Activated CD4-positive, alpha-beta memory T cell treated with anti-CD3 and anti-CD28 coated beads for 36 hours (primary cell): ENCODE measurements at regions not wholly inside any gene's neighbourhood (a gene's known extent, or its start where the extent isn't known, plus 50 kb on each side); places are given as distances from the start of the nearest gene placed in this dataset.
"Not testable (repeated sequence)": the region's sequence is repeated elsewhere in the genome, so short reads cannot be mapped to it uniquely, and the experiment has no call there.

Source experiments
- CTCF ChIA-PET: fragments of 350-600 bp; sonication (Branson Sonifier 250); formaldehyde crosslinking; loops from one replicate; lab custom pipeline; 2021; ENCODE audit warnings: antibody characterized with exemption, inconsistent platforms; lab: Charles Lee
- POLR2A ChIA-PET: fragments of 350-600 bp; sonication (Branson Sonifier 250); formaldehyde crosslinking; loops from one replicate; lab custom pipeline; 2021; ENCODE audit warnings: antibody characterized with exemption; lab: Charles Lee
- DNase-seq: peaks from one replicate; pipeline ENCODE4 v3.0.0-alpha.2; 2020
- H3K27ac Mint-ChIP-seq: one replicate; pipeline ENCODE4 v1.8.0; 2021; ENCODE audit warnings: mixed read lengths
- H3K27me3 Mint-ChIP-seq: one replicate; pipeline ENCODE4 v1.8.0; 2021; ENCODE audit warnings: mixed read lengths
- H3K36me3 Mint-ChIP-seq: one replicate; pipeline ENCODE4 v1.8.0; 2021; ENCODE audit warnings: mixed read lengths
- H3K4me1 Mint-ChIP-seq: one replicate; pipeline ENCODE4 v1.8.0; 2021; ENCODE audit warnings: low read depth, mixed read lengths
- H3K4me3 Mint-ChIP-seq: one replicate; pipeline ENCODE4 v1.8.0; 2021; ENCODE audit warnings: mild to moderate bottlenecking, mixed read lengths
- H3K9me3 Mint-ChIP-seq: one replicate; pipeline ENCODE4 v1.8.0; 2021; ENCODE audit warnings: mixed read lengths
- intact Hi-C: fragments of 100-400 bp; cut with micrococcal nuclease; formaldehyde crosslinking; loops from one replicate; pipeline ENCODE4 v1.15.1; 2023

DNA sequence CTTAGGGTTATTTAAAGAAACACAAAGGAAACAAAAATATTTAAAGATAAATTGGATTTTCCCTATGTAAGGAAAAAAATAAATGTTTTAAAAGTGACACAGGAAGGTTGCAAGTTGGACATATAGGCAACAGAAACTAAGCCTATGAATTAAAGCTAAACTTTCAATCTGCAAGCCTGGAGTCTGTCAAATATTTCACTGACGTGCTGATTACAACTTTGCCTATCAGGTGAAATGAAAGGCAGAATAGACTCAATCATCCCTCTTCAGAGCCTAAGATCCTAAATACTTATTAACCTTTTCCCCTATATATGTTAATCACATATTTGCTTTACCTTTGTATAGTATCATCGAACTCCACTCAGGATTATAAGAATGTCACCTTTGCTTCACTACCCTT is 1068.0 kb upstream of the ALCAM start:
- Mint-ChIP-seq H3K36me3 (no peaks in the 10 kb centered on the region), H3K27me3 (peaks cover 2% of the 10 kb centered on the region), H3K4me1 (no peaks in the 10 kb centered on the region), H3K27ac (no peak overlapping the region), H3K4me3 (no peak overlapping the region), H3K9me3 (no peaks in the 10 kb centered on the region)
- no peak for DNase-seq
- ChIA-PET CTCF (interaction anchor here (0.6 kb wide), 1 partner anchor 19 kb away, joined by 4 read pairs; no protein-coding TSS in a partner anchor), POLR2A (no interaction called here)
- intact Hi-C loops, result no loop called here

DNA sequence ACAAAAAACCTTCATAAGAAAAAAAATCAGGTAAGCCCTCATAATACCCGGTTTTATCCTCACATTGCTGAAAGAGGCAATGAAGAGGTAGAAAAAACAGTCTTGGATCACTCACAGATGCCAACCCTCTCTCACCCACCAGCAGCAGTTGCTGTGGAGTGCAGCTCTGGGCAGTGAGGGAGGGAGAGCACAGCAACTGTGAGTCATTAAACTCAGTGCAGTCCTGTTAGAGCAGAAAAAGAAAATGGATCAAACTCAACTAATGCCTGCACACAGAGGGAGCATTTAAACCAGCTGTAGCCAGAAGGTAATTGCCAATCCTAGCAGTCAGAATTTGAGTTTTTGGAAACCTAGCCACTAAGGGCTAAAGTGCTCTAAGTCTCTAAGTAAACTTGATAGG is 1050.6 kb upstream of the ALCAM start:
- Mint-ChIP-seq H3K9me3 (peaks cover 7% of the 10 kb centered on the region), H3K27ac (no peak overlapping the region), H3K4me3 (no peak overlapping the region), H3K27me3 (no peaks in the 10 kb centered on the region), H3K4me1 (no peaks in the 10 kb centered on the region), H3K36me3 (peaks cover 2% of the 10 kb centered on the region)
- intact Hi-C loops, result no loop called here
- DNase-seq, result no peak
- CTCF ChIA-PET, result no interaction called here
- POLR2A ChIA-PET, result no interaction called here

DNA sequence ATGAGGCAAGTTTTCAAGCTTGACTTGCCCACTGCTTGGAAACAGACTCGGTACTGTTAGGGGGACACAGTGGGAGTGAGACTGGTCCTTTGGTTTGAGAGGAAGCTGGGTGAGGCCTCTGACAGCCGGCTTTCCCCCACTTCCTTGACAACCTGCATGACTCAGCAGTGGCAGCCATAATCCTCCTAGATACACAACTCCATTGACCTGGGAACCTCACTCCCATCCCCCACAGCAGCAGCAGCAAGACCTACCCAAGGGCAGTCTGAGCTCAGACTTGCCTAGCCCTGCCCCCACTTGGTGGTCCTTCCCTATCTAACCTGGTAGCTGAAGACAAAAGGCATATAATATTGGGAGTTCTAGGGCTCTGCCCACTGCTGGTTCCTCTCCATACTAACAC is 1043.5 kb upstream of the ALCAM start:
- Mint-ChIP-seq H3K4me1 (no peaks in the 10 kb centered on the region), H3K4me3 (no peak overlapping the region), H3K36me3 (no peaks in the 10 kb centered on the region), H3K27me3 (no peaks in the 10 kb centered on the region), H3K9me3 (peaks cover 20% of the 10 kb centered on the region), H3K27ac (no peak overlapping the region)
- intact Hi-C loops, result no loop called here
- POLR2A ChIA-PET, result no interaction called here
- CTCF ChIA-PET, result no interaction called here
- DNase-seq, result no peak

DNA sequence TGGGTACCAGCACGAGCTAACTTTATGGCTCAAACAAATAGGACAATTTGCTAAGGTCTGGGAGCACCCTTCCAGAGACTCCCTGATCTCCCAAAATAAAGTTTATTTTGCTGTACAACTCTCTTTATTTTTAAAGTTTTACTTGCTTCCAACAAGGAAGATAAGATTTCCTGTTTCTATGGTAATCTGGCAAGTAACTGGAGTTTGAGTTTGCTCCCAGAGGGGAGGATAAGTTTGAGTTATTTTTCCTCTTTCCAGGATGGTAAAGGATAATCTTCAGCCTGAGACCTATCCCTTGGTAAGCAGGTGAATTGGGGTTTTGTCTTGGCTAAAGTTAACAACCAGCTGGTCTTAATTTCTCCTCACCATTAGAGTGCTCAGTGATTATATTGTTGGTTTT is 1019.4 kb upstream of the ALCAM start:
- DNase-seq, result no peak
- no peaks in the 10 kb centered on the region for H3K4me1 Mint-ChIP-seq
- intact Hi-C loops, result no loop called here
- H3K36me3 Mint-ChIP-seq, result no peaks in the 10 kb centered on the region
- no peaks in the 10 kb centered on the region for H3K27me3 Mint-ChIP-seq
- no peaks in the 10 kb centered on the region for H3K9me3 Mint-ChIP-seq
- ChIA-PET POLR2A (no interaction called here), CTCF (no interaction called here)
- no peak overlapping the region for H3K4me3 Mint-ChIP-seq
- H3K27ac Mint-ChIP-seq, result no peak overlapping the region

DNA sequence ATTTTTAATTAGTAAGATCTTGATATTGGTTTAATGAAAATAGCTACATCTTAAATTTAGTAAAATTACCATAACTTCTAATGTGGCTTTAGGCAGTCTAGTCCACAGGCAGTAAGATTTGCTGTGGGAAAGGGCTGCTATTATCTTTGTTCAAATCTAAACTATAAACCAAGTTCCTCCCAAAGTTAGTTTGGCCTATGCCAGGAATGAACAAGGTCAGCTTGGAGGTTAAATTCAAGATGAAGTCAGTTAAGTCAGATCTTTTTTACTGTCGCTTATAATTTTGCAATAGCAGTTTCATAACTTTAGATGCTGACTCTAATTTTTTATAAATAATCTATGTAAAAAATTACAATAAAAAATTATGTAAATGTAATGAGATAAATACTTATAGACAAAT is 1016.9 kb upstream of the ALCAM start:
- no peak overlapping the region for H3K27ac Mint-ChIP-seq
- intact Hi-C loops, result no loop called here
- CTCF ChIA-PET, result no interaction called here
- POLR2A ChIA-PET, result no interaction called here
- no peaks in the 10 kb centered on the region for H3K27me3 Mint-ChIP-seq
- DNase-seq, result no peak
- H3K4me1 Mint-ChIP-seq, result no peaks in the 10 kb centered on the region
- H3K36me3 Mint-ChIP-seq, result no peaks in the 10 kb centered on the region
- peaks cover 3% of the 10 kb centered on the region for H3K9me3 Mint-ChIP-seq
- no peak overlapping the region for H3K4me3 Mint-ChIP-seq

DNA sequence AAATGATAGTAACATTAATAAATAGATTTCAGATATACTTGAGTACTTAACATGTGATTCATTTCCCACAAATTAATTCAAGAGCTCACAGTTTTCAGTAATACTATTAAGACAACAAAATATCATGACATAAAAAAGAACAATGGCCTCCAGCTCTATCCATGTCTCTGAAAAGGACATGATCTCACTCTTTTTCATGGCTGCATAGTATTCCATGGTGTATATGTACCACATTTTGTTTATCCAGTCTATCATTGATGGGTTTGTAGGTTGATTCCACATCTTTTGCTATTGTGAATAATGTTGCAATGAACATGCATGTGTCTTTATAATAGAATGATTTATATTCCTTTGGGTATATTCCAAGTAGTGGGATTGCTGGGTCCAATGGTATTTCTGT is 1012.8 kb upstream of the ALCAM start:
- no peaks in the 10 kb centered on the region for H3K36me3 Mint-ChIP-seq
- H3K4me3 Mint-ChIP-seq, result no peak overlapping the region
- intact Hi-C loops, result no loop called here
- DNase-seq, result no peak
- POLR2A ChIA-PET, result no interaction called here
- CTCF ChIA-PET, result no interaction called here
- H3K27me3 Mint-ChIP-seq, result no peaks in the 10 kb centered on the region
- H3K27ac Mint-ChIP-seq, result no peak overlapping the region
- peaks cover 3% of the 10 kb centered on the region for H3K9me3 Mint-ChIP-seq
- no peaks in the 10 kb centered on the region for H3K4me1 Mint-ChIP-seq

DNA sequence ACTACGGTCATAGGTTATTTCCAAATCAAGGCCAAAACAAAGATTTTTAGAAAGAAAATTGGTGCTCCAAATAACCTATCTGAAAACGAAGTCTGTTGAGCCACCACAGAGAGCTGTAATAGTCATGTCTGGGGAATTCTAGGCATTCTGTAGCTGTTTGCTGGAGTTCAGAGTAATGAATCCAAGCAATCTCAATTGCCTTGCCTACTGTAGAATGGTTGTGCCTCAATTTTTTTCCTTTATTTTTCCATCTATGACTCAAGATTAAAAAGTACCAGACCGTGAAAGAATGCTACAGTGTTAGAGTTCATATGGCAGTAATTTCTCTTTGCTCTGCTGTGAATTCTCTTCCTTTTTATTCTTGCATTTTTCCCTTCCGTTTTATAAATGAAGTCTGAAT is 1007.2 kb upstream of the ALCAM start:
- DNase-seq, result no peak
- H3K36me3 Mint-ChIP-seq, result no peaks in the 10 kb centered on the region
- CTCF ChIA-PET, result no interaction called here
- H3K4me3 Mint-ChIP-seq, result no peak overlapping the region
- no peaks in the 10 kb centered on the region for H3K27me3 Mint-ChIP-seq
- intact Hi-C loops, result no loop called here
- no peaks in the 10 kb centered on the region for H3K9me3 Mint-ChIP-seq
- POLR2A ChIA-PET, result no interaction called here
- no peaks in the 10 kb centered on the region for H3K4me1 Mint-ChIP-seq
- no peak overlapping the region for H3K27ac Mint-ChIP-seq

DNA sequence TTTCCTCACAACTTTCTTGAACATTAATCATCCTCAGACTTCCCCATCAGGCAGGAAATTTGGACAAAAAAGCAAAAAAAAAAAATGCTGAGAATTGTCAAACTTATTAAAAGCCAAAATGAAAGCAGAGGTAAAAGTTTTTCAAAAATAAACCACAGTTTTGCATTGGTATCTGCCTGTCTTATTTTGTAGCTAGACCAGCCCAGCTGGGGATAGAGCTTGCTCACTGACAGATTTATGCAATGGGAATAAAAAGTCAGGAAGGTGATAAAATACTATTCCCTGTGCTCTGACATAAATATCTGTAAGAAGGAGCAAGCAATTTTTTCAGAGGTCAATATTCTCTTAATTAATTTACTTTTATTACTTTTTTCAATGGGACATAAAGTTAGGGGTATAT is 1006.7 kb upstream of the ALCAM start:
- Mint-ChIP-seq H3K27me3 (no peaks in the 10 kb centered on the region), H3K9me3 (no peaks in the 10 kb centered on the region), H3K4me3 (no peak overlapping the region), H3K4me1 (no peaks in the 10 kb centered on the region), H3K27ac (no peak overlapping the region), H3K36me3 (no peaks in the 10 kb centered on the region)
- ChIA-PET CTCF (no interaction called here), POLR2A (no interaction called here)
- intact Hi-C loops, result no loop called here
- no peak for DNase-seq

DNA sequence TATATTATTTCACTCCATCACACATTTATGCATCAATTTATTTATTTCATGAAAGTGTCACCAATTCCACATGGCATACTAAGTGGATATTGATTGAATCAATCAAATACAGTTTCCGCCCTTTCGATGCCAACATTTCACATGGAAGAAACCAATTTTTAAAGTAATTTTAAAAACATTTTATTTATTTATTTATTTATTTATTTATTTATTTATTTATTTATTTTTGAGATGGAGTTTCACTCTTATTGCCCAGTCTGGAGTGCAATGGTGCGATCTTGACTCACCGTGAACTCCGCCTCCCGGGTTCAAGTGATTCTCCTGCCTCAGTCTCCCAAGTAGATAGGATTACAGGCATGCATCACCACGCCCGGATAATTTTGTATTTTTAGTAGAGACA is 1005.0 kb upstream of the ALCAM start:
- H3K4me1 Mint-ChIP-seq, H3K27ac Mint-ChIP-seq, H3K4me3 Mint-ChIP-seq, H3K27me3 Mint-ChIP-seq, H3K36me3 Mint-ChIP-seq, POLR2A ChIA-PET, H3K9me3 Mint-ChIP-seq, CTCF ChIA-PET, DNase-seq, intact Hi-C loops: not testable (repeated sequence)

DNA sequence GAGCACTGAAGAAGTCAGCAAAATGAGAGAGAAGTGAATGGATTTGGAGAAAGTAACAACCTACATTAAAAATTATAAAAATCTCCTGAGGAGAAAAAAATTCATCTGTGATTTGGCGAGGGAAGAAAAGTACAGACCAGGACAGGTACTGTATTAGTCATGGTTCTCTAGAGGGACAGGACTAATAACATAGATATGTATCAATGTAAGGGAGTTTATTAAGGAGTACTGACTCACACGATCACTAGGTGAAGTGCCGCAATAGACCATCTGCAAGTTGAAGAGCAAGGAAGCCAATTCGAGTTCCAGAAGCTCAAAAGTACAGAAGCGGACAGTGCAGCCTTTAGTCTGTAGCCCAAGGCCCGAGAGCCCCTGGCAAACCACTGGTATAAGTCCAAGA is 1004.4 kb upstream of the ALCAM start:
- no peak for DNase-seq
- no peak overlapping the region for H3K4me3 Mint-ChIP-seq
- H3K4me1 Mint-ChIP-seq, result no peaks in the 10 kb centered on the region
- no peaks in the 10 kb centered on the region for H3K27me3 Mint-ChIP-seq
- ChIA-PET CTCF (no interaction called here), POLR2A (no interaction called here)
- intact Hi-C loops, result no loop called here
- H3K36me3 Mint-ChIP-seq, result no peaks in the 10 kb centered on the region
- no peak overlapping the region for H3K27ac Mint-ChIP-seq
- H3K9me3 Mint-ChIP-seq, result no peaks in the 10 kb centered on the region

DNA sequence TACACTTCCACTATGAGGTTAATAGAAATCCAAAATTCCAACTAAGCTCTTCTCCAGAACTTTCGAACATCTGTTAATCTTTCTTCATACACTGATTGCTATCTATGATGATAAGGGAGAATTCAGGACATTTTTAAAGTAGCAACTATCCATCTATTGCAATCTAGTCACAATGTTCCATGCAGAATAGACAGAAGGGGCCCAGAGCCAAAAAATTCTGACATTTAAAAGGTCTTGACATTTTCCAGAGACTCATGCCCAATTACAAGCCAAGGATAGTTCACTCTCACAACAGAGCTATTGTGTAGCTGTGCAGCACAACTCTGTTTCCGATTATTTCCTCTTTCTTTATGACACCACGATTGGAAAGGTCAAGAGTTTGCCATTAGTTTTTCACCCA is 999.7 kb upstream of the ALCAM start:
- no peak overlapping the region for H3K27ac Mint-ChIP-seq

DNA sequence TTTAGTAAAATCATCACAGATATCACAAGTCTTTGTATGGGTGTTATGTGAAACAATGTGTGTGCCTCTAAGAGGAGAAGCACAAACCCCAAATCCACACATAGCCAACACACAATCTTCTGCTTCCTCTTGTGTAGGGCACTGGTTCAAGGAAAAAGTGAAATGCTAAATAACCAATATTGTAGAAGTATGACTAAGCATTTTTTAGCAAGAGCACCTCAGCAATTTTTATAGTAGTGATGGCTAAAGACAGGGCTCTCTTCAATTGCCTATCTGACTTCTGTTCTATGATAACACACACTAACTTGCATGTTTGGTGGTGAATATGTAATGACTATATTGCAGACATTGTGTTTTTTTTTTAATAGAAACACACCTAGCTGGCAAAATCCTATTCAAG is 997.9 kb upstream of the ALCAM start:
- POLR2A ChIA-PET, result no interaction called here
- no peak for DNase-seq
- CTCF ChIA-PET, result no interaction called here
- intact Hi-C loops, result no loop called here
- Mint-ChIP-seq H3K36me3 (no peaks in the 10 kb centered on the region), H3K4me1 (no peaks in the 10 kb centered on the region), H3K27ac (no peak overlapping the region), H3K9me3 (no peaks in the 10 kb centered on the region), H3K27me3 (no peaks in the 10 kb centered on the region), H3K4me3 (no peak overlapping the region)

More for the DNA sequence above, 999.7 kb upstream of the ALCAM start:
- CTCF ChIA-PET, result no interaction called here
- no peaks in the 10 kb centered on the region for H3K9me3 Mint-ChIP-seq
- H3K36me3 Mint-ChIP-seq, result no peaks in the 10 kb centered on the region
- H3K27me3 Mint-ChIP-seq, result no peaks in the 10 kb centered on the region
- intact Hi-C loops, result no loop called here
- POLR2A ChIA-PET, result no interaction called here
- no peak overlapping the region for H3K4me3 Mint-ChIP-seq
- no peaks in the 10 kb centered on the region for H3K4me1 Mint-ChIP-seq
- DNase-seq, result no peak

DNA sequence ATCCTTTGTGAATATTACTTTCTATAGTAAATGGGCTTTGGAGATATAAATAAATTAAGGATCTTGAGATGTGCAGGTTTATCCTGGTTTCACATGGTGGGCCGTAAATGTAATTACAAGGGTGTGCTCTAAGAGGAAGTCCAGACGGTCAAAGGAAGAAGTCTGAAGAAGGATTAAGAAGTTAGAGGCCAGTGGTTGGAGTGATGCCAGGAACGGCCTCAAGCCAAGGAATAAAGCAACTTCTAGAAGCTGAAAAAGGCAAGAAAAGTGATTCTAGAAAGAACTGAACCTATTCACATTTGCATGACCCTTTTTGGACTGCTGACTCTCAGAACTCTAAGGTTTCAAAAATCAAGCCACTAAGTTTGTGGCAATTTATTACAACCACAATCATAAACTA is 981.3 kb upstream of the ALCAM start:
- no peaks in the 10 kb centered on the region for H3K27me3 Mint-ChIP-seq
- DNase-seq, result no peak
- H3K27ac Mint-ChIP-seq, result no peak overlapping the region
- no peaks in the 10 kb centered on the region for H3K36me3 Mint-ChIP-seq
- CTCF ChIA-PET, result no interaction called here
- intact Hi-C loops, result no loop called here
- POLR2A ChIA-PET, result no interaction called here
- peaks cover 2% of the 10 kb centered on the region for H3K9me3 Mint-ChIP-seq
- H3K4me3 Mint-ChIP-seq, result no peak overlapping the region
- no peaks in the 10 kb centered on the region for H3K4me1 Mint-ChIP-seq

DNA sequence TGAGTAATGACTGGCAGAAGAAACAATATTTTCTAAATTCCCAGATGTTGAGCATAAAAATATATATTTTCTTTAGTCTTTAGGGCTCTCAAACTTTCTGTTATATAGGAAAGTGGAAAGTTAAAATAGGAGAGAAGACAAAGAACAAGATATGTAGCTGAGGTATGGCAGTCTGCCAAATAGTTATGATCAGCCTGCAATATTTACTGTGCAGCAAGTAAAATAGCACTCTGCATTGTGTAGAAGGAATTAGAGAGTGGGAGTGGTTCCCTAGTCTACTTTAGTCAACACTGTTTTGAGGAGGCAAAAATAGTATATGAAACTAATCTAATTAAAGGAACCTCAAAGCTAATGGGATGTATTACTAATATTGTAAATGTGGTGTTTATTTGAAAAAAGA is 978.1 kb upstream of the ALCAM start:
- CTCF ChIA-PET, result no interaction called here
- Mint-ChIP-seq H3K27ac (no peak overlapping the region), H3K36me3 (no peaks in the 10 kb centered on the region), H3K27me3 (no peaks in the 10 kb centered on the region), H3K4me1 (no peaks in the 10 kb centered on the region), H3K9me3 (no peaks in the 10 kb centered on the region), H3K4me3 (no peak overlapping the region)
- POLR2A ChIA-PET, result no interaction called here
- intact Hi-C loops, result no loop called here
- DNase-seq, result no peak
